Epithelial cell of esophagus (primary cell): ENCODE measurements at regions not wholly inside any gene's neighbourhood (a gene's known extent, or its start where the extent isn't known, plus 50 kb on each side); places are given as distances from the start of the nearest gene placed in this dataset.
"Not testable (repeated sequence)": the region's sequence is repeated elsewhere in the genome, so short reads cannot be mapped to it uniquely, and the experiment has no call there.

Experiments used
- DNase-seq: peaks from one replicate; pipeline ENCODE4 v3.0.0; 2010; ENCODE audit warnings: low read depth
- H3K4me3 ChIP-seq: 2 replicates; pipeline ENCODE4 v1.5.1; 2011; ENCODE audit warnings: mild to moderate bottlenecking, low read length, control low read depth
- TF ChIP-seq, protein P1 (sequence below): IDR thresholded peaks from 2 replicates; pipeline ENCODE4 v1.5.1; 2011; ENCODE audit warnings: low read depth, mild to moderate bottlenecking, low read length, control low read depth, inconsistent platforms; ENCODE audit not compliant: insufficient read depth; ENCODE audit errors: missing control alignments

DNA sequence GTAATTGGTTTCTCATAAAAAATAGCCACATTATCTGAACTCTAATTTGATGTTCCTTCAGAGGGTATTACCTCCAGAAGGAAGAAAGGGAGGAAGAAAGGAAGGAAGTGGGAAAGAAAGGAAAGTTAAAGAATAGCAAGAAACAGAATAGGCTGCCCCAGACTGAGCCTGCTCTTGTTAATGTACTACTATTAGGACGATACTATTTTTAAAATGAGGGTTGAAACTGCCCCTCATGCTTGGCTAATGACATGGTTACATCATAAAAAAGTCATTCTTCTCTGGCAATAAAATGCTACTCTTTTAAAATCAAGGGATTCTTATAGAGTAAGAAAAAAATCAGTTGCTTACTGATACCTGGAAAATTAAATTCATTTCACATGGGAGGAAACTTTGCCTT, 253.0 kb downstream of the KTN1 start:
- no peak for DNase-seq
- TF ChIP-seq, protein P1, sequence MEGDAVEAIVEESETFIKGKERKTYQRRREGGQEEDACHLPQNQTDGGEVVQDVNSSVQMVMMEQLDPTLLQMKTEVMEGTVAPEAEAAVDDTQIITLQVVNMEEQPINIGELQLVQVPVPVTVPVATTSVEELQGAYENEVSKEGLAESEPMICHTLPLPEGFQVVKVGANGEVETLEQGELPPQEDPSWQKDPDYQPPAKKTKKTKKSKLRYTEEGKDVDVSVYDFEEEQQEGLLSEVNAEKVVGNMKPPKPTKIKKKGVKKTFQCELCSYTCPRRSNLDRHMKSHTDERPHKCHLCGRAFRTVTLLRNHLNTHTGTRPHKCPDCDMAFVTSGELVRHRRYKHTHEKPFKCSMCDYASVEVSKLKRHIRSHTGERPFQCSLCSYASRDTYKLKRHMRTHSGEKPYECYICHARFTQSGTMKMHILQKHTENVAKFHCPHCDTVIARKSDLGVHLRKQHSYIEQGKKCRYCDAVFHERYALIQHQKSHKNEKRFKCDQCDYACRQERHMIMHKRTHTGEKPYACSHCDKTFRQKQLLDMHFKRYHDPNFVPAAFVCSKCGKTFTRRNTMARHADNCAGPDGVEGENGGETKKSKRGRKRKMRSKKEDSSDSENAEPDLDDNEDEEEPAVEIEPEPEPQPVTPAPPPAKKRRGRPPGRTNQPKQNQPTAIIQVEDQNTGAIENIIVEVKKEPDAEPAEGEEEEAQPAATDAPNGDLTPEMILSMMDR: no peak
- H3K4me3 ChIP-seq: no peak overlapping the region

DNA sequence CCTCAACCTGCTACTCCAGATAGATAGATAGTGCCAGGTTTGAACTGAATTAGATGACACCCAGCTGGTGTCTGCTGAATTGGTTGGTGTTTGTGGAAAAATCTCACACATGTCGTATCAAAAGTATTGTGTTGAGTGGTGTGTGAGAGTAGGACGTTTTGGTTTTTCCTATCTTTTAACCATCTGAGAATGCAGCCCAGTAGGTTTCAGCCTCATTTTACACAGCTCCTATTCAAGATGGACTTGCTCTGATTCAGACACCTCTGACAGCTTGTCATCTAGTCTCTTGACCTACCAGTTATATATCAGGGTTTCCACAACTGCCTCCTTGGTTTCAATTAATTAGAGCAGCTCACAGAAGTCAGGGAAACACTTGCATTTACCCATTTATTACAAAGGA, 254.4 kb downstream of the KTN1 start:
- no peak overlapping the region for H3K4me3 ChIP-seq
- TF ChIP-seq, protein P1: no peak
- no peak for DNase-seq

DNA sequence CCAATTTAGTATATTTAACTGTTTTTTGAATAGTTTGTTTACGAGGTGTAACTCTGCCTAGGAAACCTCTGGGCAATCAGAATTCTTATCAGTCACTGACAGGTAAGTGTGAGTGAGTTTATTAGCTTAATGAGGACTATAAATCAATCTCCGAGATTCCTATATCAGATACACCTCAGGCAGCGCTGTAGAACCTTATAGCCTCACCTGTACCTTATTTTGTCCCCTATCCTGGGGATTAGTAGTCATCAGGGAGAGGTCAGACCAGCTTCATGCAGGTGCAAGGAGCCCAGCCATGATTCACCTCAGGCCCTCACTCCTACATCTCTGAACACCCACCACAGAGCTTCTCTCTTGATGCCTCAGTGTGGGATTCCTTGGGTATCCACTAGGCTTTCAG, 256.0 kb downstream of the KTN1 start:
- TF ChIP-seq, protein P1: no peak
- no peak for DNase-seq
- no peak overlapping the region for H3K4me3 ChIP-seq

DNA sequence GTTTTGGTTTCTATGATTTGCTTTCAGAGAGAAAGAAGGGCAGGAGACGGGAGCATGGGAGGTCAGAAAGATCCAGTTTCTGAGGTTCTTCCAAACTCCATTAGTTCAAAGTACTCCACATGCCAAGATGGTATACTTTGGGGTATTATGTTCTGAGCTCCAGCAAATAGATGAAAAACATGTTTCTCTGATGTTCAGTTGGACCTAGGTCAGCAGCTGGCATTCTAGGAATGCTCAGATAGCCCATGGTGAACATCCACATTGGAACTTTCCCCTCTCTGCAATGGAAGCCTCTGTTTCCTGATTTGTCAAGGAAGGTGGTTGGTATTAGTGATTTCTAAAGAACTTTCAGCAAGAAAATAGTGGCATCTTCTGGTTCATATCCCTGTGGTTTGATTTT, 257.5 kb downstream of the KTN1 start:
- TF ChIP-seq, protein P1: no peak
- no peak overlapping the region for H3K4me3 ChIP-seq
- no peak for DNase-seq

DNA sequence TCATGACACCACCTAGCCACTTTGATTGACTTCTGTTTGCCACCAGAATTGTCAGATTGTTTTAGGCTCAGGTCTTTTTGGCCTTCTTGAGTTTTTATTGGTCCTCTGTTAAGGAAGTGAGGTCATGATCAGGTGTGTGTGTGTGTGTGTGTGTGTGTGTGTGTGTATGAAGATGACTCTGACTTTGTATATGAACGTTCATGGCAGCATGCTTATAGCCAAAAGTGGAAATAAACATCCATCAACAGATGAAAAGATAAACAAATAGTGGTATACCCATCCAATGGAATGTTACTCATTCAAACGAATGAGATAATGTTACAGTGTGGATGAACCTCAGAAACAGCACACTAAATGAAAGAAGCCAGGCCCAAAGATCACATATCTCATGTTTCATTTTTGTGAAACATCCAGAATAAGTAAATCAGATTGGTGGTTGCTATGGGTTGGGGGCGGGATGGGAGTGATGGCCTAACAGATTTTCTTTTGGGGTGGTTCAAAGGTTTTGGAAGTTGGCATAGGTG, 258.6 kb downstream of the KTN1 start:
- no peak for DNase-seq
- TF ChIP-seq, protein P1: no peak
- no peak overlapping the region for H3K4me3 ChIP-seq

DNA sequence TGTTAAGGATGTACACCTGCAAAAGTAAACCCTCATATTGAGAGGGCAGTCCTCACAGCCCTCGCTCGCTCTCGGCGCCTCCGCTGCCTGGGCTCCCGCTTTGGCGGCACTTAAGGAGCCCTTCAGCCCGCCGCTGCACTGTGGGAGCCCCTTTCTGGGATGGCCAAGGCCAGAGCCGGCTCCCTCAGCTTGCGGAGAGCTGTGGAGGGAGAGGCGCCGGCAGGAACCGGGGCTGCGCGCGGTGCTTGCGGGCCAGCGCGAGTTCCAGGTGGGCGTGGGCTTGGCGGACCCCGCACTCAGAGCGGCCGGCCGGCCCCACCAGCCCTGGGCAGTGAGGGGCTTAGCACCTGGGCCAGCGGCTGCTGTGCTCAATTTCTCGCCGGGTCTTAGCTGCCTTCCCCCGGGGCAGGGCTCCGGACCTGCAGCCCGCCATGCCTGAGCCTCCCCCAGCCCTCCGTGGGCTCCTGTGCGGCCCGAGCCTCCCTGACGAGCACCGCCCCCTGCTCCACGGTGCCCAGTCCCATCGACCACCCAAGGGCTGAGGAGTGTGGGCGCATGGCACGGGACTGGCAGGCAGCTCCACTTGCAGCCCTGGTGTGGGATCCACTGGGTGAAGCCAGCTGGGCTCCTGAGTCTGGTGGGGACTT, 259.4 kb downstream of the KTN1 start:
- DNase-seq, H3K4me3 ChIP-seq: not testable (repeated sequence)

DNA sequence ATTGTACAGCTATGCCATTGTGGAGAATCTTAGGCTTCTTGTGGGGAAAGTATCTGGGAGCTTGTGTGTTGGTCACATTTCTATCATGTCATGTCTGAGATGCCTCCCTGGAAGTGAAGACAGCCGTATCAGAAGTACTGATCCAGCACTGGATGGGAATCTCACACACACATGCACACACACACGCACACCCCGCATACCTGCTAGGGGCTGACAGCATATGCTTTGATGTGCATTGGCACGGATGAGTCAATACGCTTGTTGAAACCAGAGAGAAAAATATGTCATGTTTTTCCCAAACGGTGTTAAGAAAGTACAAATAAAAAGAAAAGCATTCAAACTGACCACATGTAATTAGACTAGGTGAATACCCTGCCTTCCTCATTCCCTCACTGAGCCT, 260.8 kb downstream of the KTN1 start:
- TF ChIP-seq, protein P1: no peak
- no peak overlapping the region for H3K4me3 ChIP-seq
- no peak for DNase-seq

DNA sequence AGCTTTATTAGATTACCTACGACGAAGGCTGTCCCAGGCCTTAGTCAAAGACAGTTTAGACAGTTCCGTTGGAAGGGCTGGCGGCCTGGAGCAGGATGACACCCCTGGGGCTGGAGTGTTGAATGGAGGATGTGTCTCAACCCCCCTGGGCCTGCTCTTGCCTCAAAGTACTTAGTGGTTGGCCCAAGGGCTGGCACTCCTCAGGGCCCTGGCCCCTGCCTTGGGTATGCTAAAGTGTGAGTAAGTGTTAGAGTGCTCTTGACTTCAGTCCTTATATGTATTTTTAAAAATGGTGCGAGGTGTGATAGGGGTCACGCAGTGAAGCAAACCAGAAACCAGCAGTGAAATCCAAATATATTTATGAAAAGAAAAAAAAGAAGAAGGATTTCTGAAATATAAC, 261.6 kb downstream of the KTN1 start:
- TF ChIP-seq, protein P1: no peak

More for the DNA sequence above, 261.6 kb downstream of the KTN1 start:
- DNase-seq: no peak
- no peak overlapping the region for H3K4me3 ChIP-seq
